GM19239 (cell line): ENCODE measurements at regions not wholly inside any gene's neighbourhood (a gene's known extent, or its start where the extent isn't known, plus 50 kb on each side); places are given as distances from the start of the nearest gene placed in this dataset.

Source experiments
- DNase-seq: peaks from one replicate; pipeline ENCODE4 v3.0.0; 2011; ENCODE audit warnings: low spot score; ENCODE audit not compliant: insufficient read length
- FAIRE-seq: peaks from 2 replicates; lab custom pipeline; 2011; peaks lifted over from hg19 to GRCh38; lab: Jason Lieb, UNC

DNA sequence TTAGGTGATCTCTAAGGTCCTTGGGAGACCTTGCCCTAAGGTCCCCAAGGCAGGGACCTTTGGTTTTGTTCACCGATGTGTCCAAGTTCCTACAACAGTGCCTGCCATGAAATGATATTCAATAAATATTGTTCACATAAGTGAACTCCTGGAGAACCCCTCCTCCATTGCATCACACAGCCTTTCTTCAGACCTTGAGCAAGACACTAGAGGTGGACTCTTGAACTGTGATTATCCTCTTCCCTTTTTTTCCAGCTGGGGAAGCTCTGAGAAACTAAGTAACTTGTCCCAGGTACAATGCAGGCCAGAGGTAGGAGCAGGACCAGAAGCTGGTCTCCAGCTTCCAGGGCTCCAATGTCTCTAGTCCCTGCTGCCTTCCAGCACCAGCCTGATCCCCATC lies 76.6 kb upstream of the LMO1 start:
- no peak for DNase-seq
- FAIRE-seq = no peak

DNA sequence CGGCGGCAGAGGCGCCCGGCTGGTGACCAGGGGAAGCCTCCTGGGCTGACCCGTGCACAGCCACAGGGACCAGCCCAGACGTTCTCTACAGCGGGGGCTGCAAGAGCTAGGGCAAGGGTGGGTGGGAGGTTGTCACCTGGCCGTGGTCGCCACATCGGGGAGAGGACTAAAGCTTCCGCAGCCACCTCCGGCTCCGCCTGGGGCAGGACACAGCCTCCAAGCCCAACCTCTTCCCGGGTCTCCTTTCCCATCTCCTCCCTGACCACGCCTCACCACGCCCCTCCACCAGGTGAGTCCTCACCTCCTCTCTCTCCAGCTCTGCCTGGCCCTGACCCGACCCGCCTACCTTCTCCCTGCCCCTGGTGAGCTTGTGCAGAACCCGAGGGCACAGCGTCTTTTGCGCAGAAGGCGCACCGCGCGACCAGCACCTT lies 75.9 kb upstream of the LMO1 start:
- no peak for FAIRE-seq
- DNase-seq = no peak

DNA sequence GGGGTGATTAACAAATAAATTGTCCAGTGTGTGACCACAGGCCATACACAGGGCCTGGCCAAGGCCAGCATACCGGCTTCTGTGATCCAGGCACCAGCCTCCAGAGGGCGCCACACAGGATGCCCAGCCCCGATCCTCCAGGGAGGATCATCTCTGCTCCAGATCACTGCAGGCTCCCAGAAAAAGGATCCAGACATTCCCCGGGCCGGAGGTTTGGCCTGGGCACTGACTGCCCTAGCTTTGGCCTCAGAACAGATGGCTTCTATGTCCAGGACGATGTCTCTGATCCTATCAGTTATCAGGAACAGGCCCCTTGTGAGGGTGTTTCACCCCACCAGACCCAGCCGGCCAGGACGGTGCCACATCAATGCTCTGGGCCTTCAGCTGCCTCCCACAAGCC lies 74.5 kb upstream of the LMO1 start:
- DNase-seq (peak; percentile 66), FAIRE-seq (no peak)

DNA sequence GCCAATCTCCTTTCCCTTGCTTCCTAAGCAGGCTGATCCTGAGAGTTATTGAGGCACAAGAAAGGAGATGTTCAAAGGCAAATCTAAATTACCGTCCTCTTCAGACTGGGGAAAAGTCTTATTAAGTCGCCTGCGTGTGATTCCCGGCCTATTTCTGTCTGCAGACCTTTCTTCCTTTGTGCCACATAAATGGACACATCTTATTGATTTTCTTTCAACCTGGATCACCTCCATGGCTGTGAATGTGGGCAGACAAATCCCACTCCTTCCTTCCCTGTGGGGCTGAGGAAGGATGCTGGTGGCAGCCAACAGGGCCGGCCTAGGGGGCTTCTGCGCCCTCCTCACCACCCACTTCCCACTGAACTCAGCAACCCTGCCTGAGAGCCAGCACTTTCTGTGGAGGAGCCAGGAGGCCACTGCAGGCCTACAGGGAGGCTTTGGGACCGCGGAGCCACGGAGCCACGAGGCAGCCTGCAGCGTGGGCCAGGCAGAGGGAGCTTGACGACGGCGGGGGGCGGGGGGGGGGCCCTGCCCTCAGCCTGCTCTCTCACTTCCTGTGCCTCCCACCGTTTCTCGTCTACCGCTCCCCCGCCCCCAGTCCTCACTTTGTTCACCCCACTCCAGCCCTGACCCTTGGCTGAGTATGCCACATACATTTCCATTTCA lies 73.6 kb upstream of the LMO1 start:
- DNase-seq = no peak
- FAIRE-seq = no peak

DNA sequence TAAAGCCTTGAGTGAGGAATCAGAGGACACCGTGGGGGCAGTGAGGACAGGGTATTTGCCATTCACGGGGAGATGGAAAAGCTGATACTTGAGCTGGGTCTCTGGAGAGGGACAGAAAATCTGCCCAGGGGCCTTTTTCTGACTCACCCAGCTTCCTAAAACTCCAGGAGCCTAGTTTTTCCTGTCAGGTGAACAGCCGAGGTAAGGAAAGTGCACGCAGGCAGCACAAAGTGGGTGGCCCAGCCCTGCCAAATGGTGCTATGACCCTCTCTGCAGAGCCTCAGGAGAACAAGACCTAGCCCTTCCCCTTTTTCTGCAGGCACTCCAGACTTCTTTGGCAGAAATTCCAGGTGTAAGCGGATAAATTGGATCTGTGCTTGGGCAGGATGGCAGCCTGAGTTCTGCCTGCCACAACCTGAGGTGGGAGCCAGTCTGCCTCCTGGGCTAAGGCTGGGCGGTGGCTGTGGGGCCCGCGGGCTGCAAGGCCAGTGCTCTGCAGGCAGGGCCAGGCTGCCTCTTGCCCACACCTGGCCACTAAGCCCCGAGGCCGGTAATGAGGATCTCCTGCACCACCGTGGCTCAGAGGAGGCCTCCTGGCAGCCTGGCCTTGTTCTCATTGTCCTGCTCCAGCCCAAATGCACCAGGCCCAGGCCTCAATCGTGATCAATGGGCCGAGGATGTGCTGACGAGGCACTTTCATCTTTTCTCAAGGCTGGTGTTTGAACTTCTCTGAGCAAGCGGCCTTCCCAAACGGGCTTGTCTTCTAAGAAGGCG lies 72.9 kb upstream of the LMO1 start:
- FAIRE-seq (no peak), DNase-seq (no peak)

DNA sequence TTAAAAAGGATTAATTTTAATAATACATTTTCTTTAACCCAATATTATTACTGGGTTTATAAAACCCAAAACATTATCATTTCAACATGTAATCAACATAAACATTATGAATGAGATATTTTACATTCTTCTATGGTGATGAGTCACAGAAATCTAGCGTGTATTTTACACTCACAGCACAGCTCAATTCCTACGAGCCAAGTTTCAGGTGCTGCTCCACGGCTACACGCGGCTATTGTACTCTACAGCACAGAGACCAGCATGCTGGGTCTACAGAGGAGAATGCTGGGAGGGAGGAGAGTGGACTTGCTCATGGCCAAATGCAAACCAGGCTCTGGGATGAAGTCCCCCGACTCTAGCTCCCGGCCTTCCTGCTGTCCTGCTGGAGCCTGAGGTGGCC lies 72.0 kb upstream of the LMO1 start:
- DNase-seq = no peak
- FAIRE-seq = no peak

DNA sequence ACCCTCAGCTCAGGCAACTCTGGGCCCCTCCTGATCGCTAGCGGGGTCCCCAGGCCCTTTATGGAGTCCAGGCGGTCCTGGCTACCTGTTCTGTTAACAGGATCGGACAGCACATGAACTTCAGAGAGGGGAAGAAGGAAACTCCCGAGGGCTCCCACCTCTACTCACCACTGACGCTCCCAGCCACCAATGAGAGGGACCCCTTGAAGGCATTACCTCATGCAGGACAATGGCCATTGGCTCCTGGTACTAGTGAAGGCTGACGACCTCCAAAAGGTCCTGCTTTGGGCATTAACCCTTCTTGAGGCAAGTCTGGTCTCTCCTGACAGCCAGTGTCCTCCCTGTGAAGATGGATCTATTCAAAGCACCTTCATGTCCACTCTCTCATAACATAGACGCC lies 71.5 kb upstream of the LMO1 start:
- DNase-seq (no peak), FAIRE-seq (no peak)

DNA sequence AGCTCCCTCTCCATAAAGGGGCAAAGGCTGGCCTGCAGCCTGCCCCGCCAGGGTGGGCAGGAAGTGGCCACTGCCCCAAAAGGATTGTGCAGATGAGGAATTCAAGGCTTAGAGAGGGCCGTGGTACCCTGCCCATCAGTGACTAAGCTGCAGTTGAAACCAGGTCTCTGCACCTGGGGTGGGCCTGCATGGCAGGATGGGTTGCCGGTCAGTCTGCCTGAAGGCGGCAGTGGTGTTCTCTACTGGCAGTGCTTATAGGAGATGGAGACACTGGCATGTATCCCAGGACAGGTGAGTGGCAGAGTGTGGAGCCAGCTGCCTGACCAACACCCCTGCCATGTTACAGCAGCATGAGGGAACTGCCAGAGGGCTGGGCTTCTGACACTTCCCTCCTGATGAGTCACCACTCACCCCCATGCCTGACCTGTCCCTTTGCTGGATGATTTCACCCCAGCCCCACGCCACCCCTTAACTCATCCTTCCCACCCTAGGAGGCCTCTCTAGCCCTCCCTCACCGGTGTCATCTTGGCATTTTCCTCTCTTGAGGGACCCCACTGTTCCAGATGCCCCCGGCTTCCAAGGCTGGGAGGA lies 70.2 kb upstream of the LMO1 start:
- no peak for FAIRE-seq
- DNase-seq = no peak

DNA sequence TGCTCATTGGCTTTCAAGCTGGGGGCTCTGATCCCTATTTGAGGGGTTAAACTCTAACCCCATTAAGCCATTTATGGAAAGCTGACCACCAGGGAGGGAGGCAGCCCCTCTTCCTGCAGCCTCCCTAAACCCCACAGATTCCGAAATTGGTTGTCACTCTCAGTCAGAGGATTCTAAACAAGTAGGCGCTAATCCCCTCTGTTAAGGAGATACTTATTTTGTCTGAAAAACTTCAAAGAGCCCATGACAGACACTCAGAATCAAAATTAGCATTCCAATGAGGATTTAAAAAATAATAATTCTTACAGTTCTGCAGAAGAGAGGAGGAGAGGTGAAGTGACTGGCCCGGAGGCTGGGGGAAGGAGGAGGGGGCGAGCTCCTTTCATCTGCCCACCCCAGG lies 69.7 kb upstream of the LMO1 start:
- FAIRE-seq = no peak
- no peak for DNase-seq

DNA sequence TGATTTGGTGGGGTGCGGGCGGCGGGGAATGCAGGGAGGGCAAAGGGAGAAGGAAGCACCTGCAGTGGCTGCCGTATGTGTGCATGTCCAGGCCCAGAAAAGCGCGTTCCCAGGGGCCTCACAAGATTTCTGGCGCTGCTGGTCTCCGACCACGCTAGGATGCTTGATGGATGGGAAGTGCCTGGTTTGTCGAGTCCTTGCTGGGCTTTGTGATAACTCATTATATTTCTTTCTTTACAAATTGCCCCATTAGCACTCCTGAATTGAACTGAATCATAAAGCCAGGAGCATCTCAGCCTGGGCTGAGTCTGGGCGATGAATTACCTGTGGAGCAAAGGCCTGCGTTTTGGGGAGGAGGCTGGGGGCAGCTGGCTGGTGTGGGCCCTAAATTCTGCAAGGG lies 69.2 kb upstream of the LMO1 start:
- no peak for FAIRE-seq
- DNase-seq = no peak

DNA sequence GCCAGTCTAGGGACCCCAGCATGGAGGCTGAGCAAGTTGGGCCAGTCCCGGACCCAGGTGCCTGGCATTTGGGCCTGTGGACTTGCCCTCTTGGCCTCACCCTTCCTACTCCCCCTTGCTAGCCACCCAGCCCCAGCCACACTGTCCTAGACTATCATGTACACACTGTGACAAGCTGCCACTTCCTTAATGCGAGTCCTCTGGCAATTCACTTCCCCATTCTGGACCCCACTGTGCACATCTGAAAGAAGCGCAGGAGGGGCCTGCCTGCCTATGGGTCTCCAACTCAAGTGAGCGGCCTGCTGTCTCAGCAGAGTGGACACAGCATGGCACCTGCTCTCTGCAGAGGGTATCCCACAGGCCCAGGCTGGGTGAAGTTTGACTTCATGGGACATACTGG lies 68.5 kb upstream of the LMO1 start:
- no peak for DNase-seq
- peak; percentile 28 for FAIRE-seq

DNA sequence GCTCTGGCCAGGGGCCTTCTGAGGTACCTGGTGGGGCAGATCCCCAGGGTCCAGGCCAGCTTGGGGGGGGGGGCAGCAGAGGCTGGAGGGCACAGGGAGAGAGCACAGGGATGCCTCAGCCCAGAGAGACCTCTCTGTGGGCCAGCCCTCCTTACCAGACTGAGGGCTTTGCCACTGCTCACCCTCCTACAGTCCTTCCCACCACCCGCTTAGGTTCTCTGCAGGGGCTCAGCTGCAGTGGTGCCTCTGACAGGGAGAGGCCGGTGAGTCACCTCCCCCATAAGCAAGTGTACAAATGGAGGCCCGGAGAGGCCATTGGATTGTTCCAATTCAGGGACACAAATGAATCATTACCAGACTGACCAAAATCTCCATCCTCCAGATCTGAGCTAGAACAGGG lies 68.1 kb upstream of the LMO1 start:
- FAIRE-seq (no peak), DNase-seq (no peak)

DNA sequence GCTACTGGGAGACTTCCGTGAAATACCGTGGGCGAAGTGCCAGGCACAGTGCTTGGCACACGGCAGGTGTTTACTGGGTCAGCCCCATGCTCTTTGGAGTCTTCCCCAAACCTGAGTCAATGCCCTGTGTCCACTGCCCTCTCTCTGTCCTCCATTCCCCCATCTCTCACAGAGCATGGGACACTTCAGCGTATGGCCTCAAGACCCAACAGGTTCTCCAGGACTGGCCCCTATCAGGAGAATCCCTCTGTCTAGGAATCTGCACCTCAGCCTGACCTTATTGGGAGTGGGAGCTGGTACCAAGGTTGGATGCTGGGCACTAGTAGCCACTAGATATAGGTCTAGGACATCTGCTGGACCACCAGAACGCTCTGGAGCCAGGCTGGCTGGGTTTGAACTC lies 67.2 kb upstream of the LMO1 start:
- DNase-seq = no peak
- no peak for FAIRE-seq

DNA sequence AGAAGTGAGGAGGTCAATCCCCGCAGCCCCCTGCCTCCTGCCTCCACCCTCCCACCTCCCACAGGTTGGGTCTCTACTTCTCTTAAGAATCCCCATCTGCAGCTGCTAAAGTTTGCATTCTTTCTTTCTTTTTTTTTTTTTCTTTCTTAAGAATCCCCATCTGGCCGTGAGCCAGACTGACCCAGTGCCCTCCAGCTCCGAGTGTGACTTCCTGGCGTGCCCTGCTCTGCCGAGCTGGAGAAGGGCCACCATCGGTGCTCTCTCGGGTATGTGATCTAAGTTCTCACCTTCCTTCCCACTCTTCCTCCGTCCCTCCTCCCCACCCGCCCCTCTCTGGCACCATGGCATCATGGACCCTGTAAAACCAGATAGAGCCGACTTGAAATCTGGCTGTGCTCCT lies 66.7 kb upstream of the LMO1 start:
- FAIRE-seq (no peak), DNase-seq (no peak)

DNA sequence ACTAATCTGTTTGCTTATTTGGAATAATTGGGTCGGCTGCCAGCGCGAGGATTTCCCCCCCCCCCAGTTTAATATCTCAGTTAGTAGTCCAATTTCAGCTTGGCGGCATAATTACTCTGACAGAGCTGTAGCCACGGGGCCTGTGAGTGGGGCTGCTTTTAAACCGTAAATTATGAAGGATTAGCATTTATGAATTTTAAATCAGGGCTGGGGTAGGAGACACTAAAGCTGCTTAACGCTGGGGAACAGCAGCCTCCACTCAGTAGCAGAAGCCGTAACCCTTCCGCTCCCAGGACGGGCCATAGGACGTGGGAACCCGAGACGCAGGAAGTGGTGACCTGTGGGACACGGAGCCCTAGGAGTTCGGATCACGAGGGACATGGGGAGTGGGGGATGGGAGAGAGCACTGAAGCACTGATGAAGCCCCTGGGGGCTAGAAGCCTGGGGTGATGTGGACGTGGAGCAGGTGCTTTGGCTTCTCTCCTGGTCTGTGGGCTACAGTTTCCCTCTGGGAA lies 66.2 kb upstream of the LMO1 start:
- DNase-seq (no peak), FAIRE-seq (no peak)

DNA sequence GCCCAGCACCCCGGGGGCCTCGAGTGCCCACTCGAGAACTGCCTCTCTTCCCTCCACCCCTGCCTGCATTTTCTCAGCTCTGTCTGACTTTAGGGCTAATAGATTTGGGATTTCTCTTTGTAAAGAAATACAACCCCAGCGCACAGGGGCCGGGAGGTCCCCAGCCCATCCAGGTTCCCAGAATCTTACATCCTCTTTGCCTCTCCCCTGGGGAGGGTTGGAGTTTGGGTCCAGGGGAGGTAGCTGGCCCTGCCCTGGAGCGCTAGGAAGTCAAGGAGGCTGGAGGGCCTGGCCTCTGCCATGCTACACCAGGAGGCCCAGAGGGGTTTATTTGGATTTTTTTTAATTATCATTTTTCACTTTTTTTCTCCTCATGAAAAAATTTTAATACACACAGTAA lies 65.7 kb upstream of the LMO1 start:
- DNase-seq (no peak), FAIRE-seq (no peak)

DNA sequence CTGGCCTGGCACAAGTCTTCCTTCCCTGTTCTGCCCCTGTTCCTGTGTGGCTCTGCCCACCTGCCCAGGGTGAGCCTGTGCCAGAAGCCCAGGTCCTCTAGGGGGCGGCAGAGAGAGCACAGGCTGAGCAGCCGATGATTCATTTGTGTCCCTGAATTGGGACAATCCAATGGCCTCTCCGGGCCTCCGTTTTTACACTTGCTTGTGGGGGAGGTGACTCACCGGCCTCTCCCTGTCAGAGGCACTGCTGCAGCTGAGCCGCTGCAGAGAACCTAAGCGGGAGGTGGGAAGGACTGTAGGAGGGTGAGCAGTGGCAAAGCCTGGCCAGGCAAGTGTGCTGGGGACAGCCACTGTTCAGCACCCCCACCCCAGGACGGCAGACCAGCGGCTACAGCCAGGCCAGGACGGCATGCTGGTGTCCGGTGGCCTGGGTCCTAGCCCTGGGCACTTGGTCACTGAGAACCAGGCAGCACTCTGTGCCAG lies 65.2 kb upstream of the LMO1 start:
- DNase-seq = peak; percentile 89

DNA sequence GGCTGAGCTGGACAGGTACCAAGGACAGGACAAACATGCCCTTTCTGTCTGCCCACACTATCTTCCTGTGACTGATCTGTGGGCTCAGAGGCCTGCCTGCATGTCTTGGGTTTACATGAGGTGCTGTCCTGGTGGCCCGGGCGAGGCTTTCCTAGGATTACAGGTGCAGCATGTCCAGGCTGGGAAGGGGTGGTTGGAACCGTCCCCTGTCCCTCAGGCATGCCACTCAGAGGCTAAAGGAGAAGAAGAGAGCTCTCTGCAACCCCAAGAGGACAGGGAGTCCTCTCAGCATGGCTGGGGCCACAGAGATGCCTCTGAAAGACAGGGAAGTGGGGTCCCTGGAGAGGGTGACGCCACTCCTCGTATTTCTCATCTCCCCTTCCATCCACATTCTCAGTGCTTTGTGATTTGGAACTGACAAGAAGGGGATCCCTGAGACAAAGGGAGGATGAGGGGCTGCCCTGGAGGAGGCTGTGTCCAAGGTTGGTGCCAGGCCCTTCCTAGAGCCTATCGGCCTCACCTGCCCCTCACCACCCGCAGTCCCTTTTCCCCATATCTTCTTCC lies 64.6 kb upstream of the LMO1 start:
- no peak for FAIRE-seq
- DNase-seq = no peak

More for the DNA sequence above, 65.2 kb upstream of the LMO1 start:
- peak; percentile 79 for FAIRE-seq

DNA sequence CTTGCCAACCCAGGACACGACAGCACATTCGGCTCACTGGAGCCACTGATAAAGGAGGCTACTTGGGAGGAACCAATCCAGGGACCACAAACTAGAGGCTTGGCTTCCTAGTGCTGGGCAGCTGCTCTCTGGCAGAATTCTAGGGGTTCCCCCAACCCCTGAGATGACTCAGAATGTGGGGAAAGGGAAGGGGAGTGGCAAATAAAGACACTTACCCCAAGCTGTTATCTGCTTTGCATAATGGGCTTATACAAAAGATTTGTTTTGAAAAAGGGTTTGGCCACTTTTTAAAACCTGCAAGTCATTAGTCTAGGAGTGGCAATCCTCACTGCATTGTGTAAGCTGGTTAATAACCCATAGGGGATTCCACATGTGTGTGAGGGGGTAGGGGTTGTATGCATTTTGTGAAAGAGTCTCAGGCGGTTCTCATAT lies 64.1 kb upstream of the LMO1 start:
- DNase-seq = peak; percentile 40
- FAIRE-seq = peak; percentile 23

DNA sequence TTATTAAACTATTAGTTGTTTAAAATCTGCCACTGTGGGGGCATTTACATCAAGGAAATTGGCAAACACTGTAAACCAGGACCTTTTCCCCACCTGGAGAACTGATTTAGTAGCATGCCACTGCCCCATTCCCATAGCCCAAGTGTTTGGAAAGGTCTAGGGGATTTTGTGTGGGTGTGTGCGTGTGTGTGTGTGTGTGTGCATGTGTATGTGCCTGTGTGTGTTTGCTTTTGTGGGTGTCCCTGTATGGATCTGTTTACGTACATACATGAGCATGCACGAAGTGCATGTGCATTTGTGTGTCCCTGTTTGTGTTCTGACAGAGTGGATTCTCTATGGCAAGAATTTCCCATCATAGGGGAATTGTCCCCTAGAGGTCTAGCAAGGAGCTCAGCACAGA lies 62.7 kb upstream of the LMO1 start:
- DNase-seq (no peak), FAIRE-seq (no peak)
